Osteocyte (in vitro differentiated cells): ENCODE measurements at regions not wholly inside any gene's neighbourhood (a gene's known extent, or its start where the extent isn't known, plus 50 kb on each side); places are given as distances from the start of the nearest gene placed in this dataset.

Experiments
- DNase-seq: peaks from one replicate; pipeline ENCODE4 v3.0.0; 2021; ENCODE audit warnings: mixed read lengths; ENCODE audit not compliant: unreplicated experiment; ENCODE audit errors: extremely low spot score
- H3K27ac Mint-ChIP-seq: one replicate; pipeline ENCODE4 v1.8.0; 2021; ENCODE audit warnings: mild to moderate bottlenecking, mixed read lengths; ENCODE audit not compliant: unreplicated experiment
- H3K27me3 Mint-ChIP-seq: one replicate; pipeline ENCODE4 v1.8.0; 2021; ENCODE audit warnings: mixed read lengths; ENCODE audit not compliant: unreplicated experiment
- H3K36me3 Mint-ChIP-seq: one replicate; pipeline ENCODE4 v1.8.0; 2021; ENCODE audit warnings: mixed read lengths; ENCODE audit not compliant: unreplicated experiment
- H3K4me1 Mint-ChIP-seq: one replicate; pipeline ENCODE4 v1.8.0; 2021; ENCODE audit warnings: mixed read lengths; ENCODE audit not compliant: unreplicated experiment
- H3K4me3 Mint-ChIP-seq: one replicate; pipeline ENCODE4 v1.8.0; 2021; ENCODE audit warnings: mild to moderate bottlenecking, moderate library complexity, mixed read lengths; ENCODE audit not compliant: unreplicated experiment
- H3K9me3 Mint-ChIP-seq: one replicate; pipeline ENCODE4 v1.8.0; 2021; ENCODE audit warnings: mixed read lengths; ENCODE audit not compliant: unreplicated experiment
- TF ChIP-seq, protein P1 (sequence below): fragments of 200-600 bp; sonication (generic); IDR thresholded peaks from 2 replicates; pipeline ENCODE4 v1.5.0; 2021; ENCODE audit warnings: antibody characterized with exemption, mild to moderate bottlenecking, moderate library complexity

- H3K4me1 Mint-ChIP-seq: no peaks in the 10 kb centered on the region
- H3K4me3 Mint-ChIP-seq: no peak overlapping the region
- H3K27me3 Mint-ChIP-seq: no peaks in the 10 kb centered on the region
- H3K9me3 Mint-ChIP-seq: peaks cover 37% of the 10 kb centered on the region
- H3K36me3 Mint-ChIP-seq: no peaks in the 10 kb centered on the region
- H3K27ac Mint-ChIP-seq: no peak overlapping the region
- TF ChIP-seq, protein P1, sequence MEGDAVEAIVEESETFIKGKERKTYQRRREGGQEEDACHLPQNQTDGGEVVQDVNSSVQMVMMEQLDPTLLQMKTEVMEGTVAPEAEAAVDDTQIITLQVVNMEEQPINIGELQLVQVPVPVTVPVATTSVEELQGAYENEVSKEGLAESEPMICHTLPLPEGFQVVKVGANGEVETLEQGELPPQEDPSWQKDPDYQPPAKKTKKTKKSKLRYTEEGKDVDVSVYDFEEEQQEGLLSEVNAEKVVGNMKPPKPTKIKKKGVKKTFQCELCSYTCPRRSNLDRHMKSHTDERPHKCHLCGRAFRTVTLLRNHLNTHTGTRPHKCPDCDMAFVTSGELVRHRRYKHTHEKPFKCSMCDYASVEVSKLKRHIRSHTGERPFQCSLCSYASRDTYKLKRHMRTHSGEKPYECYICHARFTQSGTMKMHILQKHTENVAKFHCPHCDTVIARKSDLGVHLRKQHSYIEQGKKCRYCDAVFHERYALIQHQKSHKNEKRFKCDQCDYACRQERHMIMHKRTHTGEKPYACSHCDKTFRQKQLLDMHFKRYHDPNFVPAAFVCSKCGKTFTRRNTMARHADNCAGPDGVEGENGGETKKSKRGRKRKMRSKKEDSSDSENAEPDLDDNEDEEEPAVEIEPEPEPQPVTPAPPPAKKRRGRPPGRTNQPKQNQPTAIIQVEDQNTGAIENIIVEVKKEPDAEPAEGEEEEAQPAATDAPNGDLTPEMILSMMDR: no peak
- DNase-seq: no peak
Measured at GRCh38 chr18:78637442-78638402, 341.9 kb upstream of the SALL3 start.

GRCh38 chr18:78639006-78639950 is 340.3 kb upstream of the SALL3 start:
- TF ChIP-seq, protein P1: no peak
- no peak for DNase-seq
- no peaks in the 10 kb centered on the region for H3K27me3 Mint-ChIP-seq
- H3K4me1 Mint-ChIP-seq: no peaks in the 10 kb centered on the region
- H3K36me3 Mint-ChIP-seq: no peaks in the 10 kb centered on the region
- H3K9me3 Mint-ChIP-seq: peaks cover 47% of the 10 kb centered on the region
- no peak overlapping the region for H3K4me3 Mint-ChIP-seq
- no peak overlapping the region for H3K27ac Mint-ChIP-seq

DNA sequence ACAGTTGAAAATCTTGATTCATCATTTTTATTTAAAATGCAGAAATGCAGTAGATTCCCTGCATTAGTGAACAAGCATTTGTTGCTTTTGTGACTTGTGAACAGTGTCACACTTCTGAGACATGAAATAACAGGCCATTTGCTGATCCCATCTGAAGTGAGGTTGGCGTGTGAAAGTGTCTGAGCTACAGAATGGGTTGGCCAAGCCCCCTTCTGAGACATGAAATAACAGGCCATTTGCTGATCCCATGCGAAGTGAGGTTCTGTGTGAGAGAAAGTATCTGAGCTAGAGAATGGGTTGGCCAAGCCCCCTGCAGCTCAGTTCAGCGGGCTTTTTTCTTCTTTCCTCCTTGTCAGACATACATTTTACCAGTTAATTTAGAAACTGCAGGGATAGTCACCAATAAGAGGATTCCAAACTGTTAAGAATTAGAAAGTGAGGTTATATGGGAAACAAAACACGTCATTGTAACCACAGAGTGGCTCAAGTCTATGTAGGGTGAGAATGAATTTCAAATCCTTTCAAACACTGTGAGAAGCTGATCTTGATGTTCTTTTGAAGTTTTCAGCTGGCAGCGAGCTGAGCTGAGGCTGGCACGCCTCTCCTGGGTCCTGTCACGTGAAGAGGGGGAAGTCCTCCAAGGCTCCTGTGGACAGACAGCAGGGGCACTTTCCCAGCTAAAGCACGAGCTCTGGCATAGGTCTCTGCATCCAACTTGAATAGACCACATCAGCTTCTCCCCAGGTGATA is 339.2 kb upstream of the SALL3 start:
- Mint-ChIP-seq H3K4me1 (no peaks in the 10 kb centered on the region), H3K4me3 (no peak overlapping the region), H3K27me3 (no peaks in the 10 kb centered on the region), H3K36me3 (no peaks in the 10 kb centered on the region), H3K9me3 (peaks cover 39% of the 10 kb centered on the region), H3K27ac (no peak overlapping the region)
- no peak for DNase-seq
- TF ChIP-seq, protein P1: no peak

DNA sequence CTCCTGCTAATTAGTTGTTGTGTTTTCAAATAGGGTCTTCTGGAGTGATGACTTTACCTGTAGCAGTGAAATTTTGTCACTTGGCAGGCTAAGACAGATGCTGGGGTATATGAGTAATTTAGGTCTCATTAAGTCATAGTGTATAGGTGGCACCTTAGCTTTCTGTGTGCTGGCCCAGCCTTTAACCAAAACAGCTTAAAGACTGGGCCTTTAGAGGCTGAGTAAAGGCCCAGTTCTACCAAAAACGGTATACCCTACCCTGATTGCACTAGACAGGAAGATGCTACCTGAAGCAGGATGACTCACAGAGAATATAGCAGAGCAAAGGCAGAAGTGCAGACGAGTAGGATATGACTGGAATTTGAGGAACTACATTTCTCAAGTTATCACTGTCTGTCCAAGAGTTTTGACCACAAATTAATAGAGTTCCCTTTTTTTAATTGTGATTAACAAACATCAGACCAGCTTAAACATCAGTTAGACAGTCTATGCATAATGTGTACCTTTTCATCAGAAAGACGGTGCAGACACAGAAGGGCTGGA is 337.9 kb upstream of the SALL3 start:
- DNase-seq: no peak
- Mint-ChIP-seq H3K27ac (no peak overlapping the region), H3K36me3 (no peaks in the 10 kb centered on the region), H3K9me3 (peaks cover 32% of the 10 kb centered on the region), H3K27me3 (no peaks in the 10 kb centered on the region), H3K4me3 (no peak overlapping the region), H3K4me1 (no peaks in the 10 kb centered on the region)
- TF ChIP-seq, protein P1: no peak
